HG03354 (cell line): ENCODE measurements at regions not wholly inside any gene's neighbourhood (a gene's known extent, or its start where the extent isn't known, plus 50 kb on each side); places are given as distances from the start of the nearest gene placed in this dataset.

ENCODE experiments used
- ATAC-seq: cut with Tn5 transposase; IDR thresholded peaks from one replicate; pipeline ENCODE4 v1.9.1; 2021; ENCODE audit warnings: mild to moderate bottlenecking; ENCODE audit not compliant: unreplicated experiment, poor library complexity, severe bottlenecking

GRCh38 chr11:114758627-114759026, 80.3 kb downstream of the NXPE2 start:
- no peak for ATAC-seq

- ATAC-seq: no peak
These were observed 84.1 kb downstream of the NXPE2 start for GRCh38 chr11:114762408-114762807.

GRCh38 chr11:114764563-114764962, 86.2 kb downstream of the NXPE2 start:
- ATAC-seq: no peak

- ATAC-seq: no peak
These were observed 92.8 kb downstream of the NXPE2 start for GRCh38 chr11:114771172-114771571.

GRCh38 chr11:114773541-114774338, 95.4 kb downstream of the NXPE2 start:
- ATAC-seq: no peak

GRCh38 chr11:114774599-114775361, 96.5 kb downstream of the NXPE2 start:
- no peak for ATAC-seq

GRCh38 chr11:114775875-114776621, 97.7 kb downstream of the NXPE2 start:
- no peak for ATAC-seq

- ATAC-seq: no peak
These were observed 98.6 kb downstream of the NXPE2 start for GRCh38 chr11:114776956-114777355.

- no peak for ATAC-seq
These were observed 100.9 kb downstream of the NXPE2 start for GRCh38 chr11:114779189-114779588.

- no peak for ATAC-seq
These were observed 104.5 kb downstream of the NXPE2 start for GRCh38 chr11:114782650-114783310.

- no peak for ATAC-seq
These were observed 105.5 kb downstream of the NXPE2 start for GRCh38 chr11:114783805-114784204.

- ATAC-seq: no peak
These were observed 105.9 kb downstream of the NXPE2 start for GRCh38 chr11:114784216-114784615.

- no peak for ATAC-seq
These were observed 106.6 kb downstream of the NXPE2 start for GRCh38 chr11:114784891-114785290.

- ATAC-seq: no peak
These were observed 107.5 kb downstream of the NXPE2 start for GRCh38 chr11:114785820-114786219.

- no peak for ATAC-seq
These were observed 108.8 kb downstream of the NXPE2 start for GRCh38 chr11:114787126-114787525.

GRCh38 chr11:114790910-114791309, 112.6 kb downstream of the NXPE2 start:
- no peak for ATAC-seq

- ATAC-seq: no peak
These were observed 115.8 kb downstream of the NXPE2 start for GRCh38 chr11:114794048-114794684.

GRCh38 chr11:114796954-114797721, 118.8 kb downstream of the NXPE2 start:
- ATAC-seq: no peak

- ATAC-seq: no peak
These were observed 121.1 kb downstream of the NXPE2 start for GRCh38 chr11:114799476-114799875.
